HG02642 (cell line): ENCODE measurements at regions not wholly inside any gene's neighbourhood (a gene's known extent, or its start where the extent isn't known, plus 50 kb on each side); places are given as distances from the start of the nearest gene placed in this dataset.
"Not testable (repeated sequence)": the region's sequence is repeated elsewhere in the genome, so short reads cannot be mapped to it uniquely, and the experiment has no call there.

Source experiments
- ATAC-seq: cut with Tn5 transposase; IDR thresholded peaks from one replicate; pipeline ENCODE4 v1.9.1; 2021; ENCODE audit warnings: mild to moderate bottlenecking; ENCODE audit not compliant: unreplicated experiment, poor library complexity

GRCh38 chr12:92259291-92259690, 113.6 kb upstream of the BTG1 start:
- ATAC-seq: no peak

DNA sequence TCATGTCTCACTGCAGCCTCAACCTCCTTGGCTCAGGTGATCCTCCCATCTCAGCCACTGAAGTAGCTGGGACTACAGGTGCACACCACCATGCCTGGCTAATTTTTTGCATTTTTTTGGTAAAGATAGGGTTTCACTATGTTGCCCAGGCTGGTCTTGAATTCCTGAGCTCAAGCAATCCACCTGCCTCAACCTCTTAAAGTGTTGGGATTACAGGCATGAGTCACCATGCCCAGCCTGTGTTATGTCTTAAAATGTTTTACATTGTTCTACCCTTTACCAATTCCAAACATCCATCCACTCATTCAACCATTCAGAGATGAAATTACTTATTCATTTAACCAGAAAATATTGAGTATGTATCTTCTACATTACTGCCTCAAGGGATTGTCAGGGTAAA, 111.6 kb upstream of the BTG1 start:
- ATAC-seq: no peak

DNA sequence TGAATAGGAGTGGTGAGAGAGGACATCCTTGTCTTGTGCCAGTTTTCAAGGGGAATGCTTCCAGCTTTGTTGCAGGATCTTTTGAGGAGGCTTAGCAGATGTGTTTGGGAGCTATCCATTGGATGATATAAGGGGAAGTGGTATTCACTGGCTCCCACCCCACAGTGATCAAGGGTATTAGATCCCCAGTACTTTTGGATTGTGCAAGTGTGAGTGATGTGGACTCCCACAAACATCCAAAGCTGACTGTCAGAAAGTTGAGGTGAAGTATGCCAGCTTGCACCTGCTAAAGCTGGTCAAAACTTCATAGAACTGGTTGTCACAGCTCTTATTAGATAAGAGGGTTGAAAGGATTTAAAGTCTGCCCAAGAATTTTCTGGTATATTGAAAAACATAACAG, 110.1 kb upstream of the BTG1 start:
- ATAC-seq: no peak

DNA sequence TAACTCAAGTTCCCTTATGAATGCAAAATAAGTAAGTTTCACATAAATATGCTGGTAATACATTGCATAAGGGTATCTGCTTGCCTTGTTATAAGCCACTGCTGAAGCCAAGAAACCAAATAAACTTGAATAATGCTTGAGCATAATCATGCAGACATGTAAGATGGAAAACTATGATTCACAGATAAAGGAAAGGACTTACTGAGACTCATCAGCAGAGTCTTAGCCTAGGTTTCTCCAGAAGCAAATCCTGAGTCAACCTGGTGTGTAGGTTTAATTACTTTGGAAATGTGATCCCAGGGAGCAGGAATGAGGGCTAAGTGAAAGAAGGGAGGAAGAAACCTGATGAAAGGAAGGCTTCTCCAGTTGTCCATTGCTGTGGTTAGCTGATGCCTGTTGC, 107.7 kb upstream of the BTG1 start:
- no peak for ATAC-seq

GRCh38 chr12:92248977-92249376, 103.3 kb upstream of the BTG1 start:
- no peak for ATAC-seq

GRCh38 chr12:92244036-92244435, 98.4 kb upstream of the BTG1 start:
- ATAC-seq: no peak

GRCh38 chr12:92242907-92243306, 97.3 kb upstream of the BTG1 start:
- ATAC-seq: no peak

GRCh38 chr12:92237762-92238523, 92.3 kb upstream of the BTG1 start:
- no peak for ATAC-seq

- no peak for ATAC-seq
These were observed 91.6 kb upstream of the BTG1 start for GRCh38 chr12:92237262-92237661.

- no peak for ATAC-seq
These were observed 90.2 kb upstream of the BTG1 start for GRCh38 chr12:92235703-92236472.

DNA sequence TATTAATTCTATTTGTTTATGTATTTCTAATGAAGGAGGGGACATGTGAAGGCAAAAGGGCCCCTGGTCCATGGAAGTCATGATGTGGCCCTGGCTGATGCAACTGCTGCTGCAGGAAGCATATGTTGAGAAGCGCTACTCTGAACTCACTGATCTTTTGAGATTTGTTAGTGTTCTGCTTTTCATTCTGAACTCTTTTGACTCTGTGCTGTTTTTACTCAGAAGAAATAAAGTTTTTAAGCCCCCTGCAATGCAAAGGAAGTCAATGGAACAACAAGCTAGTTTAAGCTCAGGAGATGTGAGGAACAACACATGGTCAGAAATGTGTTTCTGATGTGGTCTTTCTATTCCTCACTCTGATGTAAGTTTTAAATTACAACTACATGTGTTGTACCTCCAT, 88.9 kb upstream of the BTG1 start:
- ATAC-seq: no peak

- no peak for ATAC-seq
These were observed 87.8 kb upstream of the BTG1 start for GRCh38 chr12:92233346-92234015.

DNA sequence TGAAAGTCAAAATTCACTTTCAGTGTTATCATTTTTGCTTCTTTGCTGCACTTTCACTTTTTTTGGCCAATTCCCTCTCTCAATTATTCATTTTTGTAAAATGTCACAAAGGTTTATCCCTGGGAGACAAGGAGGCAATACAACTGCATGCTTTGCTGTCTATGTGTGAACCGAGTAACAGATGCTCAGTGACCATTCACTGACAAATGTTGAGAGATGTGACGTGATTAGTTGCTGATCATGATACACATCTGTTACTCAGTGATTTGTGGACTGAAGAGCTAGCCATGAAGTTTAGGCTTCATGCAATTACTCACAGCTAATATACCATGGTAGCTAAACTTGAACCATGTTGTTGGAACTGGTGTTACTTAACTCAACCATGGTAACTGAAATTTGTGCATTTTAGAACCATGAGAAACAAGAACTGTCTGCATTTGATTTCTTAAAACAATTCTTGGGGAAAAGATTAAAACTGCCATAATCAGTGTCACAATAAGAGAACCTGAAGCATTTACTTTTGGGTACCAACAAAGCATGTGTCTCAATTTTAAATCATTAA, 86.8 kb upstream of the BTG1 start:
- ATAC-seq: not testable (repeated sequence)

DNA sequence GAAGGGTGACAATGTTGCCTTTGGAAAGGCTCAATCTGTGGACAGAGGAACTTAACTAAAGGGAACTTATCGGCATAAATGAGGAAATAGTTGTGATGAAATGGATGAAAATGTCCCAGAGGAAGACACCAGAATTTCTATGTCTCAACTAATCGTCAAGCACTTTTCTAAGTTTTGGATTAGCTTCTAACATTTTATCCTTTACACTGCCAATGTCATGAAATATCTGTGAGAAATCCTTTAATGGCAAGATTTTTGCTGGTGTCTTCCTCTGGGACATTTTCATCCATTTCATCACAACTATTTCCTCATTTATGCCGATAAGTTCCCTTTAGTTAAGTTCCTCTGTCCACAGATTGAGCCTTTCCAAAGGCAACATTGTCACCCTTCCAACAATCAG, 86.3 kb upstream of the BTG1 start:
- ATAC-seq: not testable (repeated sequence)

DNA sequence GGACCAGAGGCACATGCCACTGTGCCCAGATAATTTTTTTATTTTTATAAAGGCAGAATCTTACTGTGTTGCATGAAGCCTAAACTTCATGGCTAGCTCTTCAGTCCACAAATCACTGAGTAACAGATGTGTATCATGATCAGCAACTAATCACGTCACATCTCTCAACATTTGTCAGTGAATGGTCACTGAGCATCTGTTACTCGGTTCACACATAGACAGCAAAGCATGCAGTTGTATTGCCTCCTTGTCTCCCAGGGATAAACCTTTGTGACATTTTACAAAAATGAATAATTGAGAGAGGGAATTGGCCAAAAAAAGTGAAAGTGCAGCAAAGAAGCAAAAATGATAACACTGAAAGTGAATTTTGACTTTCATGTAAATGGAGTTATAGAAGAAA, 85.9 kb upstream of the BTG1 start:
- not testable (repeated sequence) for ATAC-seq

GRCh38 chr12:92229381-92229780, 83.7 kb upstream of the BTG1 start:
- no peak for ATAC-seq

DNA sequence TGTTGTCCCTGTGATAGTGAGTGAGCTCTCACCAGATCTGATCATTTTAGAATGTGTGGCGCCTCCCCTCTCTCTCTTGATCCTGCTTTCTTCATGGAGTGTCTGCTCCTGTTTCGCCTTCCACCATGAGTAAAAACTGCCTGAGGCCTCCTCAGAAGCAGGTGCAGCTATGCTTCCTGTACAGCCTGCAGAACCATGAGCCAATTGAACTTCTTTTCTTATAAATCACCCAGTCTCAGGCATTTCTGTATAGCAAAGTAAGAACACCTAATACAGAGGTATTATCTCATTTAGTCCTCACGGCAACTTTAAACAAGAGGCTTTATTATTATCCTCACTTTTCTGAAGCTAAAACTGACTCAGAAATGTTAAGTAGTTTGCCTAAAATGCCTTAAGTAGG, 81.3 kb upstream of the BTG1 start:
- ATAC-seq: no peak

DNA sequence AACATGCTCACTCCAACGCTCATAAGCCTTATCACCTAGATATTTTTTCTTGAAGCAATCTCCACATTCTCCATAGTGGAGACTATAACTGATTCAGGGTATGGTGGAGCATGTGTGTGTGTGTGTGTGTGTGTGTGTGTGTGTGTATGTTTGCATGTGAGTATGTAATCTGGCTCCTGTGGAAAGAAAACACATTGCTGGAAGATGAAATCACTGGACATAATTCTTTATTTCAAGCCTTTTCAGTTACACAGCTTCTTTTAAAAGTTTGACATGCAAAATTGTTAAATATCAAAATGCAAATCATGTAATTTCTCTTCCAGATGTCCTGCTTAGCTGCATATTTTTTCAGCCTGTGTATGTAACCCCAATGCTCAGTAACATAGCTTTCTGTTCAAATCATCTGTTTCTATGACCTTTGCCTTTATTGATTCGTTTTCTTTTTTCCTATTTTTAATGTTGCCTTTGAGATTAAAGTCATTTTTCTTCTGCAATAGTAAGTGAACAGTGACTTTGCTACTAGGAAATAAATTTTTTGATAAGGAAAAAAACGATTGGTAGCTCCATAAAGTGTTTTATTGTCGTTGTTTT, 80.5 kb upstream of the BTG1 start:
- ATAC-seq: no peak

- ATAC-seq: no peak
These were observed 79.2 kb upstream of the BTG1 start for GRCh38 chr12:92224685-92225331.

DNA sequence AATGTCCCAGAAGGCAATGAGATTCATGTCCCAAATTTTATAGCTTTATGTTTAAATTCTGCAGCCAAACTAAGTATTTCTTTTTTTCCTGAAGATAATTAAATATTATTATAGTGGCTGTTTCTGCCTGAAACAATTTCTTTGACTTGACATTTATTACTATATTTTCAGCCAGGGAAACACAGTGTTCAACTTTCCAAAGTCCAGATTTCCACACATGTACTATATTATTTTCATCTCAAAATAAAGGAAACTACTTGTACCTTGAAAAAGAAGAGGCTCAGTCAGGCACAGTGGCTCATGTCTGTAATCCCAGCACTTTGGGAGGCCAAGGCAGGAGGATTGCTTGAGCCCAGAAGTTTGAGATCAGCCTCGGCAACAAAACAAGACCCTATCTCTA, 77.8 kb upstream of the BTG1 start:
- no peak for ATAC-seq
